Muscle layer of colon (tissue), 2 donors: ENCODE measurements at regions not wholly inside any gene's neighbourhood (a gene's known extent, or its start where the extent isn't known, plus 50 kb on each side); places are given as distances from the start of the nearest gene placed in this dataset.

Experiments used
- H3K27ac ChIP-seq: one replicate; pipeline ENCODE4 v1.7.0; 2013; ENCODE audit warnings: low read depth, mild to moderate bottlenecking, low read length, moderate library complexity
- H3K27me3 ChIP-seq, 2 donors: one replicate each; pipeline ENCODE4 v1.7.0; 2013; ENCODE audit warnings: low read length in 2 of 2, mild to moderate bottlenecking in 2 of 2; ENCODE audit not compliant: insufficient read depth in 2 of 2, control insufficient read depth in 1 of 2
- H3K36me3 ChIP-seq: one replicate; pipeline ENCODE4 v1.7.0; 2013; ENCODE audit warnings: mild to moderate bottlenecking, low read length; ENCODE audit not compliant: insufficient read depth
- H3K4me1 ChIP-seq: one replicate; pipeline ENCODE4 v1.7.0; 2013; ENCODE audit warnings: mild to moderate bottlenecking, low read length; ENCODE audit not compliant: insufficient read depth
- H3K4me3 ChIP-seq, 2 donors: one replicate each; pipeline ENCODE4 v1.7.0; 2013; ENCODE audit warnings: low read length in 2 of 2, low read depth in 1 of 2, mild to moderate bottlenecking in 1 of 2, moderate library complexity in 1 of 2
- H3K9ac ChIP-seq: one replicate; pipeline ENCODE4 v1.7.0; 2013; ENCODE audit warnings: low read length
- H3K9me3 ChIP-seq: one replicate; pipeline ENCODE4 v1.7.0; 2013; ENCODE audit warnings: mild to moderate bottlenecking, low read length
- donor health status: abdominal sarcoma.
- donor health status: Adenocarcinoma of cecum.

- Histone ChIP-seq H3K9ac (no peak overlapping the region), H3K27ac (no peak overlapping the region), H3K27me3 (no peaks in the 10 kb centered on the region), H3K9me3 (no peaks in the 10 kb centered on the region), H3K4me3 (no peak overlapping the region), H3K4me1 (no peaks in the 10 kb centered on the region), H3K36me3 (no peaks in the 10 kb centered on the region)
These were observed 2678.4 kb downstream of the PCDH9 start for GRCh38 chr13:64551755-64552154.

- H3K27me3 ChIP-seq = no peaks in the 10 kb centered on the region
- no peak overlapping the region for H3K27ac ChIP-seq
- H3K9me3 ChIP-seq = no peaks in the 10 kb centered on the region
- H3K9ac ChIP-seq = no peak overlapping the region
- no peaks in the 10 kb centered on the region for H3K4me1 ChIP-seq
- no peak overlapping the region for H3K4me3 ChIP-seq
- H3K36me3 ChIP-seq = no peaks in the 10 kb centered on the region
These were observed 2683.8 kb downstream of the PCDH9 start for GRCh38 chr13:64546371-64546770.

- no peak overlapping the region for H3K4me3 ChIP-seq
- H3K9ac ChIP-seq = no peak overlapping the region
- H3K36me3 ChIP-seq = no peaks in the 10 kb centered on the region
- no peaks in the 10 kb centered on the region for H3K9me3 ChIP-seq
- H3K27ac ChIP-seq = no peak overlapping the region
- no peaks in the 10 kb centered on the region for H3K27me3 ChIP-seq
- H3K4me1 ChIP-seq = no peaks in the 10 kb centered on the region
These were observed 2689.2 kb downstream of the PCDH9 start for GRCh38 chr13:64540976-64541375.

GRCh38 chr13:64540468-64540867, 2689.7 kb downstream of the PCDH9 start:
- H3K27me3 ChIP-seq = no peaks in the 10 kb centered on the region
- H3K36me3 ChIP-seq = no peaks in the 10 kb centered on the region
- no peak overlapping the region for H3K9ac ChIP-seq
- no peaks in the 10 kb centered on the region for H3K9me3 ChIP-seq
- no peak overlapping the region for H3K4me3 ChIP-seq
- H3K27ac ChIP-seq = no peak overlapping the region
- H3K4me1 ChIP-seq = no peaks in the 10 kb centered on the region

- Histone ChIP-seq H3K9ac (no peak overlapping the region), H3K4me1 (no peaks in the 10 kb centered on the region), H3K27ac (no peak overlapping the region), H3K4me3 (no peak overlapping the region), H3K27me3 (no peaks in the 10 kb centered on the region), H3K36me3 (no peaks in the 10 kb centered on the region), H3K9me3 (no peaks in the 10 kb centered on the region)
These were observed 2691.4 kb downstream of the PCDH9 start for GRCh38 chr13:64538711-64539110.

- no peak overlapping the region for H3K4me3 ChIP-seq
- no peaks in the 10 kb centered on the region for H3K36me3 ChIP-seq
- H3K27ac ChIP-seq = no peak overlapping the region
- no peak overlapping the region for H3K9ac ChIP-seq
- no peaks in the 10 kb centered on the region for H3K4me1 ChIP-seq
- no peaks in the 10 kb centered on the region for H3K9me3 ChIP-seq
- H3K27me3 ChIP-seq = no peaks in the 10 kb centered on the region
These were observed 2695.8 kb downstream of the PCDH9 start for GRCh38 chr13:64534302-64534701.

- Histone ChIP-seq H3K4me1 (no peaks in the 10 kb centered on the region), H3K9me3 (no peaks in the 10 kb centered on the region), H3K9ac (no peak overlapping the region), H3K4me3 (no peak overlapping the region), H3K36me3 (no peaks in the 10 kb centered on the region), H3K27ac (no peak overlapping the region), H3K27me3 (no peaks in the 10 kb centered on the region)
These were observed 2698.7 kb downstream of the PCDH9 start for GRCh38 chr13:64531400-64531799.

- H3K4me1 ChIP-seq = no peaks in the 10 kb centered on the region
- no peak overlapping the region for H3K4me3 ChIP-seq
- H3K36me3 ChIP-seq = no peaks in the 10 kb centered on the region
- H3K9ac ChIP-seq = no peak overlapping the region
- no peaks in the 10 kb centered on the region for H3K27me3 ChIP-seq
- H3K27ac ChIP-seq = no peak overlapping the region
- H3K9me3 ChIP-seq = no peaks in the 10 kb centered on the region
These were observed 2700.2 kb downstream of the PCDH9 start for GRCh38 chr13:64529874-64530485.

GRCh38 chr13:64528838-64529237, 2701.3 kb downstream of the PCDH9 start:
- Histone ChIP-seq H3K9ac (no peak overlapping the region), H3K9me3 (no peaks in the 10 kb centered on the region), H3K27me3 (no peaks in the 10 kb centered on the region), H3K27ac (no peak overlapping the region), H3K4me3 (no peak overlapping the region), H3K36me3 (no peaks in the 10 kb centered on the region), H3K4me1 (no peaks in the 10 kb centered on the region)

GRCh38 chr13:64527561-64527960, 2702.6 kb downstream of the PCDH9 start:
- no peaks in the 10 kb centered on the region for H3K9me3 ChIP-seq

GRCh38 chr13:64525687-64526086, 2704.4 kb downstream of the PCDH9 start:
- Histone ChIP-seq H3K4me1 (no peaks in the 10 kb centered on the region), H3K9me3 (no peaks in the 10 kb centered on the region), H3K27ac (no peak overlapping the region), H3K9ac (no peak overlapping the region), H3K36me3 (no peaks in the 10 kb centered on the region), H3K4me3 (no peak overlapping the region), H3K27me3 (no peaks in the 10 kb centered on the region)

More at GRCh38 chr13:64527561-64527960, 2702.6 kb downstream of the PCDH9 start:
- Histone ChIP-seq H3K27ac (no peak overlapping the region), H3K27me3 (no peaks in the 10 kb centered on the region), H3K9ac (no peak overlapping the region), H3K4me3 (no peak overlapping the region), H3K36me3 (no peaks in the 10 kb centered on the region), H3K4me1 (no peaks in the 10 kb centered on the region)

- Histone ChIP-seq H3K27ac (no peak overlapping the region), H3K9me3 (no peaks in the 10 kb centered on the region), H3K4me1 (no peaks in the 10 kb centered on the region), H3K27me3 (no peaks in the 10 kb centered on the region), H3K4me3 (no peak overlapping the region), H3K36me3 (no peaks in the 10 kb centered on the region), H3K9ac (no peak overlapping the region)
These were observed 2719.4 kb downstream of the PCDH9 start for GRCh38 chr13:64510747-64511146.
